ENCODE measurements at regions not wholly inside any gene's neighbourhood (a gene's known extent, or its start where the extent isn't known, plus 50 kb on each side); places are given as distances from the start of the nearest gene placed in this dataset.

DNA sequence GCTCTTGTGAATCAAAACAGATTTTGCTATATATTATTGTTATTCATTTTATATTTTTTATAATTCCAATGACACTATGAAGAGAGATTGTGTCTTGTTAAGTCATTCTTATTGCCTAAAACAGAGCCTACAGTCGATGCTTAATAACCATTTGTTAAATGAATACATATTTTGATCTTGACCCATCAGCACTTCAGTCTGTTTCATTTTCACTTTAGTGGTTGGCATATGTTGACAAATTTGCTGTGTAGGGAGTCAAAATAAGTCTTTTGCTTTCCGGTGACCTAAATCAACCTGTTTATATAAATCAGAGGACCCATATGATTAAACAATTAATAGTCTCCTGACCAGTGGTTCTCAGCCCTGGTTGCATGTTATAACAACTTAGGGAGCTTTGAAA, 97.1 kb downstream of the TXNL1 start:
- Histone ChIP-seq H3K27ac (no peak overlapping the region), H3F3A (ENCODE audit: low read depth) (no peaks in the 10 kb centered on the region), H4K20me1 (ENCODE audit: low read depth) (no peaks in the 10 kb centered on the region), H3K9me3 (ENCODE audit: low read depth) (no peaks in the 10 kb centered on the region), H3K4me2 (peak overlapping the region; percentile 29), H3K79me2 (ENCODE audit: low read depth) (no peaks in the 10 kb centered on the region), H3K27me3 (no peaks in the 10 kb centered on the region), H3K36me3 (no peaks in the 10 kb centered on the region), H2AFZ (replicated peaks) (peak overlapping the region; percentile 94), H3K9ac (no peak overlapping the region), H3K4me3 (no peak overlapping the region), H3K4me1 (peaks cover 11% of the 10 kb centered on the region)
- no peak overlapping the region for H3K4me3 Mint-ChIP-seq
- peaks cover 3% of the 10 kb centered on the region for H3K4me1 Mint-ChIP-seq
- H3K27me3 Mint-ChIP-seq (ENCODE audit: insufficient read depth, low read depth), result no peaks in the 10 kb centered on the region
- TF ChIP-seq EZH2 (IDR thresholded peaks at IDR 0.05), result no peak
- no peak for TF ChIP-seq EZH2phosphoT487 (IDR thresholded peaks at IDR 0.05)
- TF ChIP-seq, protein P1, sequence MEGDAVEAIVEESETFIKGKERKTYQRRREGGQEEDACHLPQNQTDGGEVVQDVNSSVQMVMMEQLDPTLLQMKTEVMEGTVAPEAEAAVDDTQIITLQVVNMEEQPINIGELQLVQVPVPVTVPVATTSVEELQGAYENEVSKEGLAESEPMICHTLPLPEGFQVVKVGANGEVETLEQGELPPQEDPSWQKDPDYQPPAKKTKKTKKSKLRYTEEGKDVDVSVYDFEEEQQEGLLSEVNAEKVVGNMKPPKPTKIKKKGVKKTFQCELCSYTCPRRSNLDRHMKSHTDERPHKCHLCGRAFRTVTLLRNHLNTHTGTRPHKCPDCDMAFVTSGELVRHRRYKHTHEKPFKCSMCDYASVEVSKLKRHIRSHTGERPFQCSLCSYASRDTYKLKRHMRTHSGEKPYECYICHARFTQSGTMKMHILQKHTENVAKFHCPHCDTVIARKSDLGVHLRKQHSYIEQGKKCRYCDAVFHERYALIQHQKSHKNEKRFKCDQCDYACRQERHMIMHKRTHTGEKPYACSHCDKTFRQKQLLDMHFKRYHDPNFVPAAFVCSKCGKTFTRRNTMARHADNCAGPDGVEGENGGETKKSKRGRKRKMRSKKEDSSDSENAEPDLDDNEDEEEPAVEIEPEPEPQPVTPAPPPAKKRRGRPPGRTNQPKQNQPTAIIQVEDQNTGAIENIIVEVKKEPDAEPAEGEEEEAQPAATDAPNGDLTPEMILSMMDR (IDR thresholded peaks at IDR 0.05), result no peak
- no peak for DNase-seq (ENCODE audit: low spot score)
- no peak overlapping the region for H3K27ac Mint-ChIP-seq
- H3K36me3 Mint-ChIP-seq, result no peaks in the 10 kb centered on the region
- H3K9me3 Mint-ChIP-seq, result no peaks in the 10 kb centered on the region

DNA sequence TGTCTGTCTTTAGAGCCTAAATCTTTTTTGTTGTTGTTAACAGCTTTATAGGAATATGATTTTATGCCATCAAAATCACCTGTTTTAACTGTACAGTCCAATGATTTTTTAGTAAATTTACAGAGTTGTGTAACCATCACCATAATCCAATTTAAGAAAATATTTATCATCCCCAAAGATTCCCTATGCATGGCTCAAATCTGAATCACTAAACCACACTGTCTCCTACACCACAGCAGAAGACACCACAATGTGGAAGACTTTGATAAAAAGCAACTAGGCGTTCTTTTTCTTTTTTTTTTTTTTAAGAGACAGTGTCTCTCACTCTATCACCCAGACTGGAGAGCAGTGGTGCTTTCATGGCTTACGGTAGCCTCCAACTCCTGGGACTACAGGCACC, 99.6 kb downstream of the TXNL1 start:
- Histone ChIP-seq H4K20me1 (ENCODE audit: low read depth) (no peaks in the 10 kb centered on the region), H3K36me3 (no peaks in the 10 kb centered on the region), H3K9me3 (ENCODE audit: low read depth) (no peaks in the 10 kb centered on the region), H3K79me2 (ENCODE audit: low read depth) (no peaks in the 10 kb centered on the region), H3K9ac (no peak overlapping the region), H3K4me3 (no peak overlapping the region), H3F3A (ENCODE audit: low read depth) (no peaks in the 10 kb centered on the region), H3K27me3 (no peaks in the 10 kb centered on the region), H2AFZ (replicated peaks) (no peak overlapping the region), H3K27ac (no peak overlapping the region), H3K4me1 (peaks cover 11% of the 10 kb centered on the region), H3K4me2 (no peak overlapping the region)
- Mint-ChIP-seq H3K4me1 (peaks cover 3% of the 10 kb centered on the region), H3K9me3 (no peaks in the 10 kb centered on the region), H3K4me3 (no peak overlapping the region), H3K36me3 (no peaks in the 10 kb centered on the region), H3K27ac (no peak overlapping the region), H3K27me3 (ENCODE audit: insufficient read depth, low read depth) (no peaks in the 10 kb centered on the region)
- DNase-seq (ENCODE audit: low spot score), result no peak
- no peak for TF ChIP-seq EZH2 (IDR thresholded peaks at IDR 0.05)
- TF ChIP-seq EZH2phosphoT487 (IDR thresholded peaks at IDR 0.05), result no peak
- TF ChIP-seq, protein P1 (IDR thresholded peaks at IDR 0.05), result no peak

GRCh38 chr18:56532176-56532840, 106.1 kb downstream of the TXNL1 start:
- no peaks in the 10 kb centered on the region for H3K79me2 ChIP-seq (ENCODE audit: low read depth)
- no peak overlapping the region for H2AFZ ChIP-seq (replicated peaks)
- no peak overlapping the region for H3K4me2 ChIP-seq
- H4K20me1 ChIP-seq (ENCODE audit: low read depth), result no peaks in the 10 kb centered on the region
- no peak overlapping the region for H3K27ac Mint-ChIP-seq
- no peak overlapping the region for H3K4me3 Mint-ChIP-seq
- no peaks in the 10 kb centered on the region for H3K9me3 ChIP-seq (ENCODE audit: low read depth)
- H3K9me3 Mint-ChIP-seq, result peaks cover 3% of the 10 kb centered on the region
- H3K9ac ChIP-seq, result no peak overlapping the region
- no peaks in the 10 kb centered on the region for H3K4me1 Mint-ChIP-seq
- no peaks in the 10 kb centered on the region for H3F3A ChIP-seq (ENCODE audit: low read depth)
- no peak for DNase-seq (ENCODE audit: low spot score)
- H3K36me3 Mint-ChIP-seq, result no peaks in the 10 kb centered on the region
- TF ChIP-seq EZH2 (IDR thresholded peaks at IDR 0.05) (no peak), EZH2phosphoT487 (IDR thresholded peaks at IDR 0.05) (no peak)
- TF ChIP-seq, protein P1 (IDR thresholded peaks at IDR 0.05), result no peak
- no peaks in the 10 kb centered on the region for H3K4me1 ChIP-seq
- H3K27ac ChIP-seq, result no peak overlapping the region
- no peak overlapping the region for H3K4me3 ChIP-seq
- H3K27me3 ChIP-seq, result no peaks in the 10 kb centered on the region
- H3K27me3 Mint-ChIP-seq (ENCODE audit: insufficient read depth, low read depth), result peaks cover 2% of the 10 kb centered on the region
- no peaks in the 10 kb centered on the region for H3K36me3 ChIP-seq
